ENCODE measurements at regions not wholly inside any gene's neighbourhood (a gene's known extent, or its start where the extent isn't known, plus 50 kb on each side); places are given as distances from the start of the nearest gene placed in this dataset.

DNA sequence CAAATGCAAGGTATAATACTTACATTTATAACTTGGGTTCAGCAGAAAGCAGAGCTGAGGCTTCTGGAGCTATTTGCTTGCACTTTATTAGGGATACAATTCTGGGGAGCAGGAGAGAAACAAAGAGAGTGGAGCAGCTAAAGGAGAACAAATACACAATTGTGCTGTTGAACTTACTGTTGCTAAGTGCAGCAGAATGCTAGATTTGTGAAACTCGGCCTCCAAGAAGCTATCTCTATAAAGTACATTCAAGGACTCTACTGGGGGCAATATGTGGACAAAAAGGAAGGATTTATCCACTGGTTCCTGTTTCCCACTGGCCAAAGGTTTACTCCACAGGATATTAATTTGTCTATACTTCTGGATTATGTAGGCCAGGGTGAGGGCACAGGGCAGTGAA is 86.8 kb downstream of the PPP1R2C start:
- no peaks in the 10 kb centered on the region for H3K27me3 ChIP-seq (ENCODE audit: insufficient read depth, low read length, poor library complexity, severe bottlenecking)
- no peak for TF ChIP-seq EZH2phosphoT487 (IDR thresholded peaks at IDR 0.05; ENCODE audit: borderline replicate concordance)
- TF ChIP-seq, protein P1, sequence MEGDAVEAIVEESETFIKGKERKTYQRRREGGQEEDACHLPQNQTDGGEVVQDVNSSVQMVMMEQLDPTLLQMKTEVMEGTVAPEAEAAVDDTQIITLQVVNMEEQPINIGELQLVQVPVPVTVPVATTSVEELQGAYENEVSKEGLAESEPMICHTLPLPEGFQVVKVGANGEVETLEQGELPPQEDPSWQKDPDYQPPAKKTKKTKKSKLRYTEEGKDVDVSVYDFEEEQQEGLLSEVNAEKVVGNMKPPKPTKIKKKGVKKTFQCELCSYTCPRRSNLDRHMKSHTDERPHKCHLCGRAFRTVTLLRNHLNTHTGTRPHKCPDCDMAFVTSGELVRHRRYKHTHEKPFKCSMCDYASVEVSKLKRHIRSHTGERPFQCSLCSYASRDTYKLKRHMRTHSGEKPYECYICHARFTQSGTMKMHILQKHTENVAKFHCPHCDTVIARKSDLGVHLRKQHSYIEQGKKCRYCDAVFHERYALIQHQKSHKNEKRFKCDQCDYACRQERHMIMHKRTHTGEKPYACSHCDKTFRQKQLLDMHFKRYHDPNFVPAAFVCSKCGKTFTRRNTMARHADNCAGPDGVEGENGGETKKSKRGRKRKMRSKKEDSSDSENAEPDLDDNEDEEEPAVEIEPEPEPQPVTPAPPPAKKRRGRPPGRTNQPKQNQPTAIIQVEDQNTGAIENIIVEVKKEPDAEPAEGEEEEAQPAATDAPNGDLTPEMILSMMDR (conservative IDR thresholded peaks at IDR 0.05; ENCODE audit: low read length), result no peak
- H3K4me1 ChIP-seq (ENCODE audit: insufficient read depth, low read length, poor library complexity, severe bottlenecking), result no peaks in the 10 kb centered on the region
- no peaks in the 10 kb centered on the region for H3F3A ChIP-seq (ENCODE audit: low read depth)
- H2AFZ ChIP-seq (ENCODE audit: low read length), result no peak overlapping the region
- no peaks in the 10 kb centered on the region for H3K36me3 ChIP-seq (ENCODE audit: insufficient read depth, low read length)
- no peaks in the 10 kb centered on the region for H4K20me1 ChIP-seq (ENCODE audit: insufficient read depth, low read length, poor library complexity, severe bottlenecking)
- H3K9me2 ChIP-seq (replicated peaks; ENCODE audit: low read depth, low read length), result no peaks in the 10 kb centered on the region
- H3K79me2 ChIP-seq (ENCODE audit: insufficient read depth, low read length), result no peaks in the 10 kb centered on the region
- H3K4me2 ChIP-seq (ENCODE audit: low read depth, low read length, poor library complexity, severe bottlenecking), result no peak overlapping the region
- no peaks in the 10 kb centered on the region for H3K9me3 ChIP-seq (ENCODE audit: insufficient read depth, low read depth, low read length)
- no peak overlapping the region for H3K9ac ChIP-seq (ENCODE audit: low read depth, low read length, poor library complexity, severe bottlenecking)
- no peak overlapping the region for H3K4me3 ChIP-seq (ENCODE audit: low read length, poor library complexity, severe bottlenecking)

DNA sequence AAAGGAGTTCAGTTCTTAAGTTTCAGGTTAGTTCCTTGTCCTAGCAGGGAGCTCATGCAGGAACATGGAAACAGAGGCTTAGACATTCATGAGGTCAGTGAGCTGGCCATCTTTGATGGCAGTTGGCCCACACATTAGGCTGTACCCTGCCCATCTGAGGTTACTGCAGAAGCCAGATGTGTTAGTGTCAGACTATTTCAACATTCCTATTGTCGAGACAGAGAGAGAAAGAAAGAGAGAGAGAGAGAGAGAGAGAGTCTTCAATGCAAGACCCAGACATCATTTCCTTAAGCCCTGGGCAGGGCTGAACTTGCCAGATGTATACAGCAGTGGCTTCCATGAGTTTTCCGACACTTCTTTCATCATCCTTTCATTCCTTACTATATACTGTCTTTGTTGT is 91.3 kb downstream of the PPP1R2C start:
- Histone ChIP-seq H3F3A (ENCODE audit: low read depth) (no peaks in the 10 kb centered on the region), H3K36me3 (ENCODE audit: insufficient read depth, low read length) (no peaks in the 10 kb centered on the region), H2AFZ (ENCODE audit: low read length) (no peak overlapping the region), H3K79me2 (ENCODE audit: insufficient read depth, low read length) (no peaks in the 10 kb centered on the region), H3K4me2 (ENCODE audit: low read depth, low read length, poor library complexity, severe bottlenecking) (no peak overlapping the region), H3K9me3 (ENCODE audit: insufficient read depth, low read depth, low read length) (no peaks in the 10 kb centered on the region), H3K4me1 (ENCODE audit: insufficient read depth, low read length, poor library complexity, severe bottlenecking) (peaks cover 5% of the 10 kb centered on the region), H3K27me3 (ENCODE audit: insufficient read depth, low read length, poor library complexity, severe bottlenecking) (no peaks in the 10 kb centered on the region), H4K20me1 (ENCODE audit: insufficient read depth, low read length, poor library complexity, severe bottlenecking) (no peaks in the 10 kb centered on the region), H3K9ac (ENCODE audit: low read depth, low read length, poor library complexity, severe bottlenecking) (no peak overlapping the region), H3K4me3 (ENCODE audit: low read length, poor library complexity, severe bottlenecking) (no peak overlapping the region), H3K9me2 (replicated peaks; ENCODE audit: low read depth, low read length) (no peaks in the 10 kb centered on the region)
- TF ChIP-seq, protein P1 (conservative IDR thresholded peaks at IDR 0.05; ENCODE audit: low read length), result no peak
- TF ChIP-seq EZH2phosphoT487 (IDR thresholded peaks at IDR 0.05; ENCODE audit: borderline replicate concordance), result no peak

DNA sequence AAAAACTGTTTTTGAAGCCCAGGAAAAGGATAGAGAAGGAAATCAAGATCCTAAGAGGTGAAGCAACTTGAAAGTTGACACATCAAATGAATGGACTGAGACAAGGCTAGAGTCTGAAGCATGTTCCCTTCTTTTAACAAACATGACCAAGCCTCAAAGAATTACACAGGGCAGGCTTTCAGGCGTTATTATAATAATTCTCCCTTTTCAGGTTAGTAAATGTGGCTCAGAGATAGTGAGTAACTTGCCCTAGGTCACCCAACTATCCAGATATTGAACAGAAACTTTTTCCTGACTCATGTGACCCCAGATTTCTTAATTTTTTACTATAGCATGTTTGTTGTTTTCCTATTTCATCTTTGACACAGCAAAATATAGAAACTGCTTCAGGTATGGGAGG is 91.7 kb downstream of the PPP1R2C start:
- Histone ChIP-seq H3K27me3 (ENCODE audit: insufficient read depth, low read length, poor library complexity, severe bottlenecking) (no peaks in the 10 kb centered on the region), H3F3A (ENCODE audit: low read depth) (no peaks in the 10 kb centered on the region), H3K9me3 (ENCODE audit: insufficient read depth, low read depth, low read length) (no peaks in the 10 kb centered on the region), H3K36me3 (ENCODE audit: insufficient read depth, low read length) (no peaks in the 10 kb centered on the region), H4K20me1 (ENCODE audit: insufficient read depth, low read length, poor library complexity, severe bottlenecking) (no peaks in the 10 kb centered on the region), H3K4me1 (ENCODE audit: insufficient read depth, low read length, poor library complexity, severe bottlenecking) (peaks cover 5% of the 10 kb centered on the region), H3K79me2 (ENCODE audit: insufficient read depth, low read length) (no peaks in the 10 kb centered on the region), H3K4me2 (ENCODE audit: low read depth, low read length, poor library complexity, severe bottlenecking) (no peak overlapping the region), H3K9me2 (replicated peaks; ENCODE audit: low read depth, low read length) (no peaks in the 10 kb centered on the region), H3K9ac (ENCODE audit: low read depth, low read length, poor library complexity, severe bottlenecking) (no peak overlapping the region), H2AFZ (ENCODE audit: low read length) (no peak overlapping the region), H3K4me3 (ENCODE audit: low read length, poor library complexity, severe bottlenecking) (no peak overlapping the region)
- TF ChIP-seq EZH2phosphoT487 (IDR thresholded peaks at IDR 0.05; ENCODE audit: borderline replicate concordance), result no peak
- TF ChIP-seq, protein P1 (conservative IDR thresholded peaks at IDR 0.05; ENCODE audit: low read length), result no peak

Measured in Loucy (cell line).